Fibroblast of skin of back (primary cell): ENCODE measurements at regions not wholly inside any gene's neighbourhood (a gene's known extent, or its start where the extent isn't known, plus 50 kb on each side); places are given as distances from the start of the nearest gene placed in this dataset.
"Not testable (repeated sequence)": the region's sequence is repeated elsewhere in the genome, so short reads cannot be mapped to it uniquely, and the experiment has no call there.

Experiments used
- DNase-seq: peaks from one replicate; pipeline ENCODE4 v3.0.0-alpha.2; 2013

- DNase-seq = not testable (repeated sequence)
Measured at GRCh38 chr10:121400507-121400906, 197.7 kb downstream of the FGFR2 start.

GRCh38 chr10:121403527-121403926 is 194.7 kb downstream of the FGFR2 start:
- DNase-seq = no peak

- no peak for DNase-seq
Measured at GRCh38 chr10:121404611-121405010, 193.6 kb downstream of the FGFR2 start.

GRCh38 chr10:121405096-121405495 is 193.1 kb downstream of the FGFR2 start:
- no peak for DNase-seq

- no peak for DNase-seq
Measured at GRCh38 chr10:121405549-121405948, 192.7 kb downstream of the FGFR2 start.

GRCh38 chr10:121405953-121406352 is 192.3 kb downstream of the FGFR2 start:
- no peak for DNase-seq

- peak; percentile 9 for DNase-seq
Measured at GRCh38 chr10:121406823-121407545, 191.3 kb downstream of the FGFR2 start.

GRCh38 chr10:121409466-121410104 is 188.7 kb downstream of the FGFR2 start:
- DNase-seq = no peak

GRCh38 chr10:121411004-121411403 is 187.2 kb downstream of the FGFR2 start:
- DNase-seq = no peak

GRCh38 chr10:121413951-121414350 is 184.3 kb downstream of the FGFR2 start:
- no peak for DNase-seq

- no peak for DNase-seq
Measured at GRCh38 chr10:121414366-121415062, 183.7 kb downstream of the FGFR2 start.

- DNase-seq = no peak
Measured at GRCh38 chr10:121415063-121415399, 183.2 kb downstream of the FGFR2 start.

- DNase-seq = no peak
Measured at GRCh38 chr10:121416071-121416470, 182.2 kb downstream of the FGFR2 start.

- DNase-seq = no peak
Measured at GRCh38 chr10:121417298-121417697, 180.9 kb downstream of the FGFR2 start.

GRCh38 chr10:121418126-121418777 is 180.0 kb downstream of the FGFR2 start:
- peak; percentile 67 for DNase-seq

GRCh38 chr10:121420006-121420405 is 178.2 kb downstream of the FGFR2 start:
- no peak for DNase-seq

- no peak for DNase-seq
Measured at GRCh38 chr10:121422096-121422495, 176.1 kb downstream of the FGFR2 start.

GRCh38 chr10:121425623-121426022 is 172.6 kb downstream of the FGFR2 start:
- DNase-seq = no peak

- DNase-seq = no peak
Measured at GRCh38 chr10:121426307-121426706, 171.9 kb downstream of the FGFR2 start.
